Left renal cortex interstitium (tissue), 4 donors: ENCODE measurements at regions not wholly inside any gene's neighbourhood (a gene's known extent, or its start where the extent isn't known, plus 50 kb on each side); places are given as distances from the start of the nearest gene placed in this dataset.
"Not testable (repeated sequence)": the region's sequence is repeated elsewhere in the genome, so short reads cannot be mapped to it uniquely, and the experiment has no call there.

Source experiments
- DNase-seq, 4 donors: peaks; one replicate each; pipeline ENCODE4 v3.0.0-alpha.2; 2013; ENCODE audit warnings: low read depth in 4 of 4, low spot score in 2 of 4, missing footprints in 1 of 4

GRCh38 chr11:49327766-49328165 is 119.4 kb upstream of the FOLH1 start:
- DNase-seq = not testable (repeated sequence)

- DNase-seq = not testable (repeated sequence)
Measured at GRCh38 chr11:49326651-49327050, 118.2 kb upstream of the FOLH1 start.

- no peak for DNase-seq
Measured at GRCh38 chr11:49316180-49316579, 107.8 kb upstream of the FOLH1 start.

GRCh38 chr11:49303080-49303479 is 94.7 kb upstream of the FOLH1 start:
- no peak for DNase-seq

GRCh38 chr11:49302360-49302759 is 94.0 kb upstream of the FOLH1 start:
- no peak for DNase-seq

- DNase-seq = not testable (repeated sequence)
Measured at GRCh38 chr11:49298017-49298416, 89.6 kb upstream of the FOLH1 start.

GRCh38 chr11:49283911-49284310 is 75.5 kb upstream of the FOLH1 start:
- DNase-seq = not testable (repeated sequence)

- DNase-seq = peak in 2 of 4 donors; percentile 6 to 25
Measured at GRCh38 chr11:49283282-49283681, 74.9 kb upstream of the FOLH1 start.

- DNase-seq = not testable (repeated sequence)
Measured at GRCh38 chr11:49282125-49282524, 73.7 kb upstream of the FOLH1 start.

GRCh38 chr11:49277951-49278350 is 69.5 kb upstream of the FOLH1 start:
- DNase-seq = not testable (repeated sequence)
